ENCODE measurements at regions not wholly inside any gene's neighbourhood (a gene's known extent, or its start where the extent isn't known, plus 50 kb on each side); places are given as distances from the start of the nearest gene placed in this dataset.

DNA sequence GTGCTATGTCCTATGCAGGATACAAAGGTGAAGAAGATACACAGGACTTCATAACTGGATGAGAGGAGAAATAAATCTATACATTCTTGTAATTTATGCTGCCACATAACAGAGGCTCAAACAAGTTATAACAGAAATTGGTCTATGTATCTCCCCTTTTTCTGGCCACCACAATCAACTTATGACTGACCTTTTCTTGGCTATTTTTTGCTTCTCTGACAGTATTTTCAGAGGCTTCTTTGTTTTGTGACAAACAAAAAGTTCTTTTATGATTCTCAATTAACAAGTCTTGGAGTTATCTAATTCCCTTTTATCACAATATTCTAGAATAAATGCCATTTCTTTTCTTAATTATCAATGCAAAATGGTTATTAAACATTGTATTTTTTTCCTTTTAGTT is 953.0 kb upstream of the ZWINT start:
- Histone ChIP-seq H4K20me1 (ENCODE audit: insufficient read depth, low read length) (no peaks in the 10 kb centered on the region), H3K9ac (ENCODE audit: low read length) (no peak overlapping the region), H3K4me2 (ENCODE audit: low read length) (no peak overlapping the region), H3K4me3 (ENCODE audit: low read length) (no peak overlapping the region), H3K79me2 (ENCODE audit: low read length) (no peaks in the 10 kb centered on the region), H3K27me3 (ENCODE audit: low read depth, low read length) (no peaks in the 10 kb centered on the region), H3K36me3 (replicated peaks; ENCODE audit: low read depth, low read length) (no peaks in the 10 kb centered on the region), H3K27ac (ENCODE audit: low read length) (no peak overlapping the region), H3K9me3 (ENCODE audit: insufficient read depth, low read length) (no peaks in the 10 kb centered on the region), H3K4me1 (ENCODE audit: low read length) (no peaks in the 10 kb centered on the region), H2AFZ (ENCODE audit: low read depth, low read length) (no peak overlapping the region)
- TF ChIP-seq, protein P1, sequence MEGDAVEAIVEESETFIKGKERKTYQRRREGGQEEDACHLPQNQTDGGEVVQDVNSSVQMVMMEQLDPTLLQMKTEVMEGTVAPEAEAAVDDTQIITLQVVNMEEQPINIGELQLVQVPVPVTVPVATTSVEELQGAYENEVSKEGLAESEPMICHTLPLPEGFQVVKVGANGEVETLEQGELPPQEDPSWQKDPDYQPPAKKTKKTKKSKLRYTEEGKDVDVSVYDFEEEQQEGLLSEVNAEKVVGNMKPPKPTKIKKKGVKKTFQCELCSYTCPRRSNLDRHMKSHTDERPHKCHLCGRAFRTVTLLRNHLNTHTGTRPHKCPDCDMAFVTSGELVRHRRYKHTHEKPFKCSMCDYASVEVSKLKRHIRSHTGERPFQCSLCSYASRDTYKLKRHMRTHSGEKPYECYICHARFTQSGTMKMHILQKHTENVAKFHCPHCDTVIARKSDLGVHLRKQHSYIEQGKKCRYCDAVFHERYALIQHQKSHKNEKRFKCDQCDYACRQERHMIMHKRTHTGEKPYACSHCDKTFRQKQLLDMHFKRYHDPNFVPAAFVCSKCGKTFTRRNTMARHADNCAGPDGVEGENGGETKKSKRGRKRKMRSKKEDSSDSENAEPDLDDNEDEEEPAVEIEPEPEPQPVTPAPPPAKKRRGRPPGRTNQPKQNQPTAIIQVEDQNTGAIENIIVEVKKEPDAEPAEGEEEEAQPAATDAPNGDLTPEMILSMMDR (IDR thresholded peaks at IDR 0.05; ENCODE audit: low read depth, low read length) = no peak
- no peak for TF ChIP-seq EZH2phosphoT487 (IDR thresholded peaks at IDR 0.05; ENCODE audit: low read depth)

DNA sequence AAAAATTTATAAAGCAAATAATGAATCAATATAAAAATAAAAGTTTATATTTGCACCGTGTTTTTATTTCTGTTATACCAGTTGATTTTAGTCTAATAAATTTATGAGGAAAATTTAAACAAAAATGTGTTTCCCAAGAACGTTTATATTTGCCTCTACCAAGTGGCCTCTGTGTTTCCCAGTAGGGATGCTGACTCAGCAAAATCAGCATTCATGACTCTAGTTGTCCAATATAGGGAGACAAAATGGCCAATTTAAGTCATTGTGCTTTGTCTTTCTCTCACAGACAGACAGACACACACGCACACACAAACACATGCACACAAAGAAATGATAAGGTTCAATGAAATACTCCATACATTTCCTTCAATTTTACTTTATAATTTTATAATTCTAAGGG is 942.5 kb upstream of the ZWINT start:
- no peak overlapping the region for H3K27ac ChIP-seq (ENCODE audit: low read length)
- no peaks in the 10 kb centered on the region for H3K9me3 ChIP-seq (ENCODE audit: insufficient read depth, low read length)
- H3K79me2 ChIP-seq (ENCODE audit: low read length) = no peaks in the 10 kb centered on the region
- H3K36me3 ChIP-seq (replicated peaks; ENCODE audit: low read depth, low read length) = no peaks in the 10 kb centered on the region
- H3K9ac ChIP-seq (ENCODE audit: low read length) = no peak overlapping the region
- no peak for TF ChIP-seq EZH2phosphoT487 (IDR thresholded peaks at IDR 0.05; ENCODE audit: low read depth)
- TF ChIP-seq, protein P1 (IDR thresholded peaks at IDR 0.05; ENCODE audit: low read depth, low read length) = no peak
- no peak overlapping the region for H3K4me3 ChIP-seq (ENCODE audit: low read length)
- H3K27me3 ChIP-seq (ENCODE audit: low read depth, low read length) = no peaks in the 10 kb centered on the region
- H2AFZ ChIP-seq (ENCODE audit: low read depth, low read length) = no peak overlapping the region
- H4K20me1 ChIP-seq (ENCODE audit: insufficient read depth, low read length) = no peaks in the 10 kb centered on the region
- no peak overlapping the region for H3K4me2 ChIP-seq (ENCODE audit: low read length)
- H3K4me1 ChIP-seq (ENCODE audit: low read length) = no peaks in the 10 kb centered on the region

DNA sequence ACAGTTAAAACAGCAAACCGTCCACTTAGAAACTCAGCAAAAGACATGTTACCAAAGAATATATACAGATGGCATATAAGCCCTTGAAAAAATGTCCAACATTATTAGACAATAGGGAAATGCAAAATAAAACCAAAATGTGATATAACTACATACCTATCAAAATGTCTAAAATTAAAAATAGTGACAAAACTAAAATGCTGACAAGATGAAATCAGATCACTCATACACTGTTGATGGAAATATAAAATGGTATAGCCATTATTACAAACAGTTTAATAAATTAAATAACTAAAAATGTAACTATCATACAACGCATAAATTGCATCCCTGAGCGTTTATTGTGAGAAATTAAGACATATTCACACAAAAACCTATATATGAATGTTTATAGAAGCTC is 939.7 kb upstream of the ZWINT start:
- Histone ChIP-seq H4K20me1 (ENCODE audit: insufficient read depth, low read length) (no peaks in the 10 kb centered on the region), H3K36me3 (replicated peaks; ENCODE audit: low read depth, low read length) (no peaks in the 10 kb centered on the region), H3K4me1 (ENCODE audit: low read length) (no peaks in the 10 kb centered on the region), H3K4me2 (ENCODE audit: low read length) (no peak overlapping the region), H3K27me3 (ENCODE audit: low read depth, low read length) (no peaks in the 10 kb centered on the region), H2AFZ (ENCODE audit: low read depth, low read length) (no peak overlapping the region), H3K9me3 (ENCODE audit: insufficient read depth, low read length) (no peaks in the 10 kb centered on the region), H3K9ac (ENCODE audit: low read length) (no peak overlapping the region), H3K79me2 (ENCODE audit: low read length) (no peaks in the 10 kb centered on the region), H3K27ac (ENCODE audit: low read length) (no peak overlapping the region), H3K4me3 (ENCODE audit: low read length) (no peak overlapping the region)
- TF ChIP-seq, protein P1 (IDR thresholded peaks at IDR 0.05; ENCODE audit: low read depth, low read length) = no peak
- TF ChIP-seq EZH2phosphoT487 (IDR thresholded peaks at IDR 0.05; ENCODE audit: low read depth) = no peak

DNA sequence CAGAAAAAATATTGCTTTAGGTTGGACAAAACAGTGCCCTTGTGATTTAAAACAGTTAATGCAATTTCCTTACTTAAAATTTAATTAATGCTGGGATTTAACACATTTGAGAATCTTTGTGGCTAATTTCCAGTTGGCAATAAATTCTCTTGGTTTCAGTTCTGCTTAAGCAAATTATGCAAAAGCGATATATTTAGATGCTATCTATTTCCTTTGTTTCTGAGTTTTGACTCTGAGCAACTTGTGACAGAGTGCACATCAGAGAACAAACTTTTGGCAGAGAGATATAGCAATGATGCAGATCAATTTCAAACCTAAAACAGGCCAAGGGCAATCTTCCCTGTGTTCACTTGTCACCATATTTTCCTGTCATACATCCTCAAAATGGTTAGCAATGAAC is 933.6 kb upstream of the ZWINT start:
- no peak overlapping the region for H3K4me3 ChIP-seq (ENCODE audit: low read length)
- no peak overlapping the region for H3K27ac ChIP-seq (ENCODE audit: low read length)
- H3K4me1 ChIP-seq (ENCODE audit: low read length) = no peaks in the 10 kb centered on the region
- H4K20me1 ChIP-seq (ENCODE audit: insufficient read depth, low read length) = no peaks in the 10 kb centered on the region
- H3K9ac ChIP-seq (ENCODE audit: low read length) = no peak overlapping the region
- no peaks in the 10 kb centered on the region for H3K27me3 ChIP-seq (ENCODE audit: low read depth, low read length)
- no peak for TF ChIP-seq EZH2phosphoT487 (IDR thresholded peaks at IDR 0.05; ENCODE audit: low read depth)
- TF ChIP-seq, protein P1 (IDR thresholded peaks at IDR 0.05; ENCODE audit: low read depth, low read length) = no peak
- no peaks in the 10 kb centered on the region for H3K79me2 ChIP-seq (ENCODE audit: low read length)
- no peaks in the 10 kb centered on the region for H3K9me3 ChIP-seq (ENCODE audit: insufficient read depth, low read length)
- H3K36me3 ChIP-seq (replicated peaks; ENCODE audit: low read depth, low read length) = no peaks in the 10 kb centered on the region
- H3K4me2 ChIP-seq (ENCODE audit: low read length) = no peak overlapping the region
- H2AFZ ChIP-seq (ENCODE audit: low read depth, low read length) = no peak overlapping the region

All from OCI-LY3 (cell line).